ENCODE measurements at regions not wholly inside any gene's neighbourhood (a gene's known extent, or its start where the extent isn't known, plus 50 kb on each side); places are given as distances from the start of the nearest gene placed in this dataset.

GRCh38 chr3:20576228-20576627, 390.2 kb upstream of the SGO1 start:
- Histone ChIP-seq H3K9me2 (ENCODE audit: insufficient read depth) (no peaks in the 10 kb centered on the region), H2AFZ (no peak overlapping the region), H3K79me2 (replicated peaks; ENCODE audit: insufficient read depth) (no peaks in the 10 kb centered on the region), H3K4me2 (no peak overlapping the region), H4K20me1 (replicated peaks; ENCODE audit: insufficient read depth) (no peaks in the 10 kb centered on the region), H3K4me3 (no peak overlapping the region), H3K27ac (ENCODE audit: low read depth) (no peak overlapping the region), H3K36me3 (ENCODE audit: insufficient read depth) (no peaks in the 10 kb centered on the region), H3F3A (replicated peaks; ENCODE audit: low read depth) (no peaks in the 10 kb centered on the region), H3K27me3 (ENCODE audit: insufficient read depth) (no peaks in the 10 kb centered on the region), H3K4me1 (ENCODE audit: insufficient read depth) (peaks cover 4% of the 10 kb centered on the region; the same call in 1 of the 2 replicates)
- Mint-ChIP-seq H3K27me3 (ENCODE audit: insufficient read depth, low read depth, poor library complexity) (no peaks in the 10 kb centered on the region), H3K27ac (no peak overlapping the region), H3K4me3 (no peak overlapping the region), H3K36me3 (ENCODE audit: low read depth) (no peaks in the 10 kb centered on the region), H3K4me1 (peaks cover under 1% of the 10 kb centered on the region; the same call in 2 of the 3 replicates), H3K9me3 (no peaks in the 10 kb centered on the region)
- DNase-seq (ENCODE audit: low spot score) (no peak), ATAC-seq (no peak)
- TF ChIP-seq, protein P1, sequence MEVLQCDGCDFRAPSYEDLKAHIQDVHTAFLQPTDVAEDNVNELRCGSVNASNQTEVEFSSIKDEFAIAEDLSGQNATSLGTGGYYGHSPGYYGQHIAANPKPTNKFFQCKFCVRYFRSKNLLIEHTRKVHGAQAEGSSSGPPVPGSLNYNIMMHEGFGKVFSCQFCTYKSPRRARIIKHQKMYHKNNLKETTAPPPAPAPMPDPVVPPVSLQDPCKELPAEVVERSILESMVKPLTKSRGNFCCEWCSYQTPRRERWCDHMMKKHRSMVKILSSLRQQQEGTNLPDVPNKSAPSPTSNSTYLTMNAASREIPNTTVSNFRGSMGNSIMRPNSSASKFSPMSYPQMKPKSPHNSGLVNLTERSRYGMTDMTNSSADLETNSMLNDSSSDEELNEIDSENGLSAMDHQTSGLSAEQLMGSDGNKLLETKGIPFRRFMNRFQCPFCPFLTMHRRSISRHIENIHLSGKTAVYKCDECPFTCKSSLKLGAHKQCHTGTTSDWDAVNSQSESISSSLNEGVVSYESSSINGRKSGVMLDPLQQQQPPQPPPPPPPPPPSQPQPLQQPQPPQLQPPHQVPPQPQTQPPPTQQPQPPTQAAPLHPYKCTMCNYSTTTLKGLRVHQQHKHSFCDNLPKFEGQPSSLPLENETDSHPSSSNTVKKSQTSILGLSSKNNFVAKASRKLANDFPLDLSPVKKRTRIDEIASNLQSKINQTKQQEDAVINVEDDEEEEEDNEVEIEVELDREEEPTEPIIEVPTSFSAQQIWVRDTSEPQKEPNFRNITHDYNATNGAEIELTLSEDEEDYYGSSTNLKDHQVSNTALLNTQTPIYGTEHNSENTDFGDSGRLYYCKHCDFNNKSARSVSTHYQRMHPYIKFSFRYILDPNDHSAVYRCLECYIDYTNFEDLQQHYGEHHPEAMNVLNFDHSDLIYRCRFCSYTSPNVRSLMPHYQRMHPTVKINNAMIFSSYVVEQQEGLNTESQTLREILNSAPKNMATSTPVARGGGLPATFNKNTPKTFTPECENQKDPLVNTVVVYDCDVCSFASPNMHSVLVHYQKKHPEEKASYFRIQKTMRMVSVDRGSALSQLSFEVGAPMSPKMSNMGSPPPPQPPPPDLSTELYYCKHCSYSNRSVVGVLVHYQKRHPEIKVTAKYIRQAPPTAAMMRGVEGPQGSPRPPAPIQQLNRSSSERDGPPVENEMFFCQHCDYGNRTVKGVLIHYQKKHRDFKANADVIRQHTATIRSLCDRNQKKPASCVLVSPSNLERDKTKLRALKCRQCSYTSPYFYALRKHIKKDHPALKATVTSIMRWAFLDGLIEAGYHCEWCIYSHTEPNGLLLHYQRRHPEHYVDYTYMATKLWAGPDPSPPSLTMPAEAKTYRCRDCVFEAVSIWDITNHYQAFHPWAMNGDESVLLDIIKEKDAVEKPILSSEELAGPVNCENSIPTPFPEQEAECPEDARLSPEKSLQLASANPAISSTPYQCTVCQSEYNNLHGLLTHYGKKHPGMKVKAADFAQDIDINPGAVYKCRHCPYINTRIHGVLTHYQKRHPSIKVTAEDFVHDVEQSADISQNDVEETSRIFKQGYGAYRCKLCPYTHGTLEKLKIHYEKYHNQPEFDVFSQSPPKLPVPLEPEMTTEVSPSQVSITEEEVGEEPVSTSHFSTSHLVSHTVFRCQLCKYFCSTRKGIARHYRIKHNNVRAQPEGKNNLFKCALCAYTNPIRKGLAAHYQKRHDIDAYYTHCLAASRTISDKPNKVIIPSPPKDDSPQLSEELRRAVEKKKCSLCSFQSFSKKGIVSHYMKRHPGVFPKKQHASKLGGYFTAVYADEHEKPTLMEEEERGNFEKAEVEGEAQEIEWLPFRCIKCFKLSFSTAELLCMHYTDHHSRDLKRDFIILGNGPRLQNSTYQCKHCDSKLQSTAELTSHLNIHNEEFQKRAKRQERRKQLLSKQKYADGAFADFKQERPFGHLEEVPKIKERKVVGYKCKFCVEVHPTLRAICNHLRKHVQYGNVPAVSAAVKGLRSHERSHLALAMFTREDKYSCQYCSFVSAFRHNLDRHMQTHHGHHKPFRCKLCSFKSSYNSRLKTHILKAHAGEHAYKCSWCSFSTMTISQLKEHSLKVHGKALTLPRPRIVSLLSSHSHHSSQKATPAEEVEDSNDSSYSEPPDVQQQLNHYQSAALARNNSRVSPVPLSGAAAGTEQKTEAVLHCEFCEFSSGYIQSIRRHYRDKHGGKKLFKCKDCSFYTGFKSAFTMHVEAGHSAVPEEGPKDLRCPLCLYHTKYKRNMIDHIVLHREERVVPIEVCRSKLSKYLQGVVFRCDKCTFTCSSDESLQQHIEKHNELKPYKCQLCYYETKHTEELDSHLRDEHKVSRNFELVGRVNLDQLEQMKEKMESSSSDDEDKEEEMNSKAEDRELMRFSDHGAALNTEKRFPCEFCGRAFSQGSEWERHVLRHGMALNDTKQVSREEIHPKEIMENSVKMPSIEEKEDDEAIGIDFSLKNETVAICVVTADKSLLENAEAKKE (CRISPR knock-in tag; IDR thresholded peaks at IDR 0.05), result no peak

GRCh38 chr3:20575146-20575545, 389.1 kb upstream of the SGO1 start:
- Mint-ChIP-seq H3K4me3 (no peak overlapping the region), H3K4me1 (no peaks in the 10 kb centered on the region; the same call in 2 of the 3 replicates), H3K27ac (peak overlapping the region; percentile 61; the same call in 1 of the 2 replicates), H3K36me3 (ENCODE audit: low read depth) (no peaks in the 10 kb centered on the region), H3K27me3 (ENCODE audit: insufficient read depth, low read depth, poor library complexity) (no peaks in the 10 kb centered on the region), H3K9me3 (no peaks in the 10 kb centered on the region)
- Histone ChIP-seq H3K4me2 (no peak overlapping the region), H2AFZ (no peak overlapping the region; the same call in 1 of the 2 replicates), H3K4me3 (no peak overlapping the region), H3K79me2 (replicated peaks; ENCODE audit: insufficient read depth) (no peaks in the 10 kb centered on the region), H3K9me2 (ENCODE audit: insufficient read depth) (no peaks in the 10 kb centered on the region), H3F3A (replicated peaks; ENCODE audit: low read depth) (no peaks in the 10 kb centered on the region), H4K20me1 (replicated peaks; ENCODE audit: insufficient read depth) (no peaks in the 10 kb centered on the region), H3K36me3 (ENCODE audit: insufficient read depth) (no peaks in the 10 kb centered on the region), H3K4me1 (ENCODE audit: insufficient read depth) (no peaks in the 10 kb centered on the region), H3K27me3 (ENCODE audit: insufficient read depth) (no peaks in the 10 kb centered on the region), H3K27ac (ENCODE audit: low read depth) (no peak overlapping the region)
- ATAC-seq (no peak), DNase-seq (ENCODE audit: low spot score) (no peak)
- no peak for TF ChIP-seq ZNF114 (CRISPR knock-in tag; IDR thresholded peaks at IDR 0.05)
- no peak for TF ChIP-seq EZH2phosphoT487 (IDR thresholded peaks at IDR 0.05; ENCODE audit: unreplicated experiment)
- TF ChIP-seq ZNF331 (CRISPR knock-in tag; IDR thresholded peaks at IDR 0.05; ENCODE audit: low read depth), result no peak
- no peak for TF ChIP-seq CREB1 (CRISPR knock-in tag; IDR thresholded peaks at IDR 0.05; ENCODE audit: low read depth)
- TF ChIP-seq POLR2AphosphoS5 (IDR thresholded peaks at IDR 0.05; ENCODE audit: low read depth), result no peak
- TF ChIP-seq JUNB (IDR thresholded peaks at IDR 0.05; ENCODE audit: unreplicated experiment), result no peak
- no peak for TF ChIP-seq NANOG (IDR thresholded peaks at IDR 0.05; ENCODE audit: borderline replicate concordance)
